ENCODE measurements at regions not wholly inside any gene's neighbourhood (a gene's known extent, or its start where the extent isn't known, plus 50 kb on each side); places are given as distances from the start of the nearest gene placed in this dataset.
"Not testable (repeated sequence)": the region's sequence is repeated elsewhere in the genome, so short reads cannot be mapped to it uniquely, and the experiment has no call there.

- no peak for DNase-seq
Observed at GRCh38 chr13:55517312-55517711, 1623.4 kb upstream of the PRR20A start.

- DNase-seq = no peak
Observed at GRCh38 chr13:55528434-55528833, 1612.3 kb upstream of the PRR20A start.

- no peak for DNase-seq
Observed at GRCh38 chr13:55534306-55534705, 1606.4 kb upstream of the PRR20A start.

GRCh38 chr13:55538424-55538823 is 1602.3 kb upstream of the PRR20A start:
- DNase-seq = no peak

GRCh38 chr13:55543053-55543452 is 1597.7 kb upstream of the PRR20A start:
- no peak for DNase-seq

GRCh38 chr13:55550624-55551023 is 1590.1 kb upstream of the PRR20A start:
- no peak for DNase-seq

GRCh38 chr13:55553701-55554100 is 1587.0 kb upstream of the PRR20A start:
- no peak for DNase-seq

- DNase-seq = no peak
Observed at GRCh38 chr13:55554741-55555140, 1586.0 kb upstream of the PRR20A start.

GRCh38 chr13:55560331-55560730 is 1580.4 kb upstream of the PRR20A start:
- DNase-seq = no peak

GRCh38 chr13:55563267-55563666 is 1577.5 kb upstream of the PRR20A start:
- no peak for DNase-seq

GRCh38 chr13:55566334-55566733 is 1574.4 kb upstream of the PRR20A start:
- no peak for DNase-seq

- no peak for DNase-seq
Observed at GRCh38 chr13:55566779-55567178, 1573.9 kb upstream of the PRR20A start.

GRCh38 chr13:55567721-55568625 is 1572.7 kb upstream of the PRR20A start:
- no peak for DNase-seq

- no peak for DNase-seq
Observed at GRCh38 chr13:55569082-55569481, 1571.6 kb upstream of the PRR20A start.

GRCh38 chr13:55569514-55569913 is 1571.2 kb upstream of the PRR20A start:
- no peak for DNase-seq

GRCh38 chr13:55570371-55570770 is 1570.3 kb upstream of the PRR20A start:
- DNase-seq = no peak

GRCh38 chr13:55571237-55571867 is 1569.4 kb upstream of the PRR20A start:
- DNase-seq = no peak

GRCh38 chr13:55572408-55572807 is 1568.3 kb upstream of the PRR20A start:
- DNase-seq = no peak

- no peak for DNase-seq
Observed at GRCh38 chr13:55572862-55573261, 1567.9 kb upstream of the PRR20A start.

- no peak for DNase-seq
Observed at GRCh38 chr13:55573565-55573964, 1567.2 kb upstream of the PRR20A start.

GRCh38 chr13:55576389-55576788 is 1564.3 kb upstream of the PRR20A start:
- DNase-seq = no peak

GRCh38 chr13:55577082-55577846 is 1563.5 kb upstream of the PRR20A start:
- DNase-seq = no peak

GRCh38 chr13:55577847-55578210 is 1562.9 kb upstream of the PRR20A start:
- DNase-seq = no peak

- DNase-seq = not testable (repeated sequence)
Observed at GRCh38 chr13:55582294-55582693, 1558.4 kb upstream of the PRR20A start.

Measured in T-helper 1 cell (primary cell).